HL-60 (cell line): ENCODE measurements at regions not wholly inside any gene's neighbourhood (a gene's known extent, or its start where the extent isn't known, plus 50 kb on each side); places are given as distances from the start of the nearest gene placed in this dataset.
"Not testable (repeated sequence)": the region's sequence is repeated elsewhere in the genome, so short reads cannot be mapped to it uniquely, and the experiment has no call there.

Experiments used
- DNase-seq, 2 experiments: peaks; one replicate each; pipeline ENCODE4 v3.0.0-alpha.2; 2010 to 2020; ENCODE audit warnings: low read depth in 1 of 2, low spot score in 1 of 2
- H3K27ac ChIP-seq: fragments of 250-450 bp; sonication (Bioruptor Pico); replicated peaks from 2 replicates; pipeline ENCODE4 v1.5.1; 2020; ENCODE audit warnings: mild to moderate bottlenecking, moderate library complexity
- H3K27me3 ChIP-seq: fragments of 250-450 bp; sonication (Bioruptor Pico); 2 replicates; pipeline ENCODE4 v1.5.1; 2021; ENCODE audit warnings: mild to moderate bottlenecking, moderate library complexity; ENCODE audit not compliant: insufficient read depth, poor library complexity, severe bottlenecking
- H3K4me3 ChIP-seq: replicated peaks from 2 replicates; pipeline ENCODE4 v1.5.1; 2011; ENCODE audit warnings: mild to moderate bottlenecking, control low read depth, low read length; ENCODE audit not compliant: insufficient read depth
- CTCF ChIP-seq: IDR thresholded peaks from one replicate; pipeline ENCODE4 v1.5.1; 2011; ENCODE audit warnings: low read length, control low read depth, inconsistent platforms; ENCODE audit not compliant: insufficient read depth
- GABPA ChIP-seq: IDR thresholded peaks from 2 replicates; pipeline ENCODE4 v1.6.1; 2012; ENCODE audit warnings: low read depth
- POLR2AphosphoS5 ChIP-seq: IDR thresholded peaks from 2 replicates; pipeline ENCODE4 v1.6.1; 2012; ENCODE audit warnings: low read depth
- REST ChIP-seq: IDR thresholded peaks from 2 replicates; pipeline ENCODE4 v1.6.1; 2012; ENCODE audit warnings: low read depth; ENCODE audit not compliant: insufficient replicate concordance
- SPI1 ChIP-seq: IDR thresholded peaks from 2 replicates; pipeline ENCODE4 v1.6.1; 2012; ENCODE audit warnings: low read depth, mild to moderate bottlenecking, borderline replicate concordance

GRCh38 chr9:23044549-23044948, 597.9 kb downstream of the DMRTA1 start:
- Histone ChIP-seq H3K27ac (no peak overlapping the region), H3K27me3 (no peaks in the 10 kb centered on the region), H3K4me3 (no peak overlapping the region)
- no peak for DNase-seq
- TF ChIP-seq SPI1 (no peak), POLR2AphosphoS5 (no peak)

GRCh38 chr9:23046026-23046425, 599.4 kb downstream of the DMRTA1 start:
- DNase-seq, H3K4me3 ChIP-seq, H3K27ac ChIP-seq, H3K27me3 ChIP-seq: not testable (repeated sequence)

GRCh38 chr9:23050548-23050947, 603.9 kb downstream of the DMRTA1 start:
- H3K4me3 ChIP-seq: no peak overlapping the region
- H3K27me3 ChIP-seq: no peaks in the 10 kb centered on the region
- DNase-seq: no peak
- TF ChIP-seq GABPA (no peak), POLR2AphosphoS5 (no peak), REST (no peak), CTCF (no peak), SPI1 (no peak)
- H3K27ac ChIP-seq: no peak overlapping the region

GRCh38 chr9:23073136-23073535, 626.5 kb downstream of the DMRTA1 start:
- Histone ChIP-seq H3K4me3 (no peak overlapping the region), H3K27ac (no peak overlapping the region), H3K27me3 (no peaks in the 10 kb centered on the region)
- DNase-seq: no peak
- no peak for TF ChIP-seq REST
- TF ChIP-seq CTCF: no peak
- TF ChIP-seq POLR2AphosphoS5: no peak
- no peak for TF ChIP-seq SPI1
- TF ChIP-seq GABPA: no peak

GRCh38 chr9:23079798-23080197, 633.2 kb downstream of the DMRTA1 start:
- no peak for DNase-seq
- Histone ChIP-seq H3K27me3 (no peaks in the 10 kb centered on the region), H3K4me3 (no peak overlapping the region), H3K27ac (no peak overlapping the region)
- TF ChIP-seq POLR2AphosphoS5 (no peak), SPI1 (no peak), GABPA (no peak), REST (no peak), CTCF (no peak)
